ENCODE measurements at regions not wholly inside any gene's neighbourhood (a gene's known extent, or its start where the extent isn't known, plus 50 kb on each side); places are given as distances from the start of the nearest gene placed in this dataset.
"Not testable (repeated sequence)": the region's sequence is repeated elsewhere in the genome, so short reads cannot be mapped to it uniquely, and the experiment has no call there.

DNA sequence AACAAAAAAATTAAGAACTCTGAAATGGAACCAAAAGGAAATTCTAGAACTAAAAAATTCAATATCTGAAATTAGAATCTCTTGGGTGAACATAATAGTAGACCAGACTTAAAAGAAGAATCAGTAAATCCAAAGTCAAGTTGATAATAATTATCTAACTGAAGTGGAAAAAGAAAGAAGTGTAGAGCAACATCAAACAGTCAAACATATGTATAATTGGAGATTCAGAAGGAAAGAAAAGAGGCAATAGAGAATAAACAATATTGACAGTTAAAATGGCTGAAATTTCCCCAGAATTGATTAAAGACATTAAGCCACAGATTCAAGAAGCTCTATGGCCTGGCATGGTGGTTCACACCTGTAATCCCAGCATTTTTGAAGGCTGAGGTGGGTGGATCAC lies 383.6 kb downstream of the PREX1 start:
- no peak for DNase-seq (ENCODE audit: low spot score)

DNA sequence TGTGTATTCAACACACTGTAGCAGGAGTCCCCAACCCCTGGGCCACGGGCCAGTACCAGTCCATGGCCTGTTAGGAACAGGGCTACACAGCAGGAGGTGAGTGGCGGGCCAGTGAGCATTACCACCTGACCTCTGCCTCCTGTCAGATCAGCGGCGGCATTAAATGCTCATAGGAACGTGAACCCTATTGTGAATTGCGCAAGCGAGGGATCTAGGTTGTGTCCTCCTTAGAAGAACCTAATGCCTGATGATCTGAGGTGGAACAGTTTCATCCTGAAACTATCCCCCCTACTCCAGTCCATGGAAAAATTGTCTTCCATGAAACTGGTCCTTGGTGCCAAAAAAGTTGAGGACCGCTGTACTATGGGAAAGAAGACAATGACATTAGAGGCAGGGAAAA lies 386.9 kb downstream of the PREX1 start:
- DNase-seq (ENCODE audit: low spot score): no peak

DNA sequence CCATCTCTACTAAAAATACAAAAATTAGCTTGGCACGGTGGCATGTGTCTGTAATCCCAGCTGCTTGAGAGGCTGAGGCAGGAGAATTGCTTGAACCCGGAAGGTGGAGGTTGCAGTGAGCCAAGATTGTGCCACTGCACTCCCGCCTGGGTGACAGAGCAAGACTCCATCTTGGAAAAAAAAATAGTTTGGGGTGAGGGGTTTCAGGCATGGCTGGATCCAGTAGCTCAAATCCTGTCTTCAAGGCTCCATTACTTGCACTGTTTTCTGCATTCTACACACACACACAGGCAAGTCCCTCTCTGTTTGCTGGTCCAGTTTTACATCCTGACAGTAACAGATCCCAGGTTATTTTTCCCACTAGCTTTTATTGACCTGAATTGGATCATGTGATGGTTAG lies 387.5 kb downstream of the PREX1 start:
- DNase-seq (ENCODE audit: low spot score): not testable (repeated sequence)

GRCh38 chr20:48437146-48437545 lies 390.7 kb downstream of the PREX1 start:
- no peak for DNase-seq (ENCODE audit: low spot score)

DNA sequence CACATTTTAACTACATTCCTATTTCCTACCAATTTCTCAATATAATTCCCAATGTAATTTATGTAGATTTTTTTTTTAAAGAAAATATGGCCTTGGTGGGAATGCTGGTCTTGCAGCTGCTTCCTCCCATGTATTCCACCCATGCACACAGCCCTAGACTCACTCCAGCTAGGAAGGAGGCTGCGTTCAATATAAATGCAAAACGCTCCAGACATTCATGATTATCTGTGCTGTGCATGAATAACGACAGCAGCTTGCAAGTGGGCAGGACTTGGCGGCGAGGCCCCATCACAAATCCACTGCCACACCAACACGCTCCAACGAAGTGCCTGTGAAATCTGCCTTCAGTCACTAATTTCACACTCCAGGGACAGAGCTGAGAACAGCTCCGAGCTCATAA lies 391.2 kb downstream of the PREX1 start:
- not testable (repeated sequence) for DNase-seq (ENCODE audit: low spot score)

- DNase-seq (ENCODE audit: low spot score): no peak
Measured at GRCh38 chr20:48433178-48433577, 394.6 kb downstream of the PREX1 start.

GRCh38 chr20:48432494-48432832 lies 395.3 kb downstream of the PREX1 start:
- DNase-seq (ENCODE audit: low spot score): no peak

DNA sequence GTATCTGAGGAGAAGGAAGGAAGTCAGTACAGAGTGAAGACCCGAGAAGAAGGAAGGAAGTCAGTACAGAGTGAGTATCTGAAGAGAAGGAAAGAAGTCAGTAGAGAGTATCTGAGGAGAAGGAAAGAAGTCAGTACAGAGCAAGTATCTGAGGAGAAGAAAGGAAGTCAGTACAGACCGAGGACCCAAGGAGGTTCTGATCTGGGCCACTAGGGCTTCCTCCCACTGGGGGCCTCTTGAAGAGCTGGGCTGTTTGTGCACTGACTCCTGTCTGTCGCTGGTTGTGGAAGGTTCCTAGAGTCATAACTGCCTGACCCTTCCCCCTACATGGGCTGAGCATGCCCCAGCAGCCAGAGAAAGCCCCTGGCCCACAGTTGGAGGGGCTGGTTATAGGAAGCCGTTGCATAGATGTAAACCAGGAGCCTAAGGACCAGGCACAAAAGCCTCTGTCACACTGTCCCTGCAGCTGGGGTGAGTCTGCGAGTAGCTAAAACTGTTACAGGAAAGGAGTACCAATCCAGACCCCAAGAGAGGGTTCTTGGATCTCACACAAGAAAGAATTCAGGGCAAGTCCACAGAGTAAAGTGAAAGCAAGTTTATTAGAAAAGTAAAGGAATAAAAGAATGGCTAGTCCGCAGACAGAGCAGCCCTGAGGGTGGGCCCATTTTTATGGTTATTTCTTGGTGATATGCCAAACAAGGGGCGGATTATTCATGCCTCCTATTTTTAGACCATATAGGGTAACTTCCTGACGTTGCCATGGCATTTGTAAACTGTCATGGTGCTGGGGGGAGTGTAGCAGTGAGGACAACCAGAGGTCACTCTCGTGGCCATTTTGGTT lies 395.9 kb downstream of the PREX1 start:
- DNase-seq (ENCODE audit: low spot score): no peak

GRCh38 chr20:48426630-48427029 lies 401.2 kb downstream of the PREX1 start:
- no peak for DNase-seq (ENCODE audit: low spot score)

DNA sequence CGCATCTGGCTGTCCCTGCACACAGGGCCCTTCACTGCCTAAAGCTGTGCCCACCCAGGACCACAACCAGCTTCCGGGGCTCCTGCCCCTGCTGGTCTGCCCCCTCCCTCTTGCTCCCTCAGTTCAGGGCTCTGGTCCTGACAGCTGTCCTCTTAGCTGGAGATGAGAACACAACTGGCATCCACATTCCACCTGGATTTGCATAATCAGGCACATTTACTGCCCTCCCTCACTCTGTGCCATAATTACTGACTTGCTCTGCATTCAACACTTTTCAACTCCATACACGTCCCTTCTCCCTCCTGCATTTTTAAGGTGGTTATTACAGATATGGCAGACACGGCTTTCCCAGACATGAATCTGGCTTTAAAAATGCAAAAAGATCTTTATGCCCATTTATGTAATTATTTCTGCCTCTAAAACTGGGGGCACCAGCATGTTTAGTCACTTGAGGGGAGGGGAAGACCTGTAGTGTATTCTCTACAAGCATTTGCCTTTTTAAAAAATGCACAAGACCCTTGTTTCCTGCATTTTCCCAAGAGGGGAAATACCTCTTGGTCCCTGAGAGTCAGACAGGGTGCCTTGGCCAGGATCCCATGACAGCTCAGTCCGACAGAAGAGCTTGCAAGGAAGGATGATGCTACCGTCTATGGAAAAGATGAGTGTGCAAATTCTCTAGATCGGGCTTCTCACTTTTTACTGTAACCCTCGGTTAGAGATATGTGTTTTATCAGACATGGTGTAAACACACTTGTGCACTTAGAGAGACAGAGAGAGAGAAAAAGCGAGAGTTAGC lies 401.8 kb downstream of the PREX1 start:
- DNase-seq (ENCODE audit: low spot score): no peak

- no peak for DNase-seq (ENCODE audit: low spot score)
Measured at GRCh38 chr20:48425321-48425720, 402.5 kb downstream of the PREX1 start.

- DNase-seq (ENCODE audit: low spot score): no peak
Measured at GRCh38 chr20:48422242-48422960, 405.4 kb downstream of the PREX1 start.

- DNase-seq (ENCODE audit: low spot score): peak; percentile 30
Measured at GRCh38 chr20:48421547-48421946, 406.3 kb downstream of the PREX1 start.

DNA sequence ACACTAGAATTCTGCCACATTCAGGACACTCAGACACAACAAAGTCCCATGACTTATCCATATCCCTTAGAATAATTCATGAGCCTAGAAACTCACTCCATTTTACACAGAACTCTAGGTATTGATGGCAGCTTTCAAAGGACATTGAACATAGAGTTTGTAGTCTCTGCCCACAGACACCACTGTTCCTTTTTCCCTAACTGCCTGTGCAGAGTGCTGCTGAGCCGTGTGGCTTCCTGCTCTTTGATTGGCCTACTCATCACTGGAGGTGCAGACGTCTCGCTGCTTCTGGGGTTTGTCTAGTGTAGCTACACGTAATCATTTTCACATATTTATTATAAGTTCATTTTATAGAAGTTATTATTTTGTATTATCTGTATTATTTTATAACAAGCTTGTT lies 407.6 kb downstream of the PREX1 start:
- DNase-seq (ENCODE audit: low spot score): no peak

GRCh38 chr20:48419173-48419572 lies 408.6 kb downstream of the PREX1 start:
- no peak for DNase-seq (ENCODE audit: low spot score)

DNA sequence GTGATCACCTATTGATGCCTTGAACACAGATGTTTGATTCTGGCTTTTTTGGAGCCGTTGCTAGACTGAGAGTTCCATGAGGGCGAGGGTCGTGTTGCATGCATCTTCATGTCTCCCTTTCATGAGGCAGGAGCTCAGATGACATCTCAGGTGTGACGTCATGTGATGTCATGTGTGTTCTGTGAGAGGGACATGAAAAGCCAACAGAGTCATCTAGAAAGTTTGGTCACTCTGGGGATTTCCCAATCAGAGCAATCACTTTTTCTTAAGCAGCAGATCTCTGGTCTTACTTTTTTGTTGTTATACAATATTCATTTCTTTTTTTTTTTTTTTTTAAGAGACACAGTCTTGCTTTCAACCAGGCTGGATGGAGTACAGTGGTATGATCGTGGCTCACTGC lies 411.8 kb downstream of the PREX1 start:
- no peak for DNase-seq (ENCODE audit: low spot score)

- DNase-seq (ENCODE audit: low spot score): no peak
Measured at GRCh38 chr20:48414786-48415185, 413.0 kb downstream of the PREX1 start.

- no peak for DNase-seq (ENCODE audit: low spot score)
Measured at GRCh38 chr20:48411919-48412522, 415.8 kb downstream of the PREX1 start.

DNA sequence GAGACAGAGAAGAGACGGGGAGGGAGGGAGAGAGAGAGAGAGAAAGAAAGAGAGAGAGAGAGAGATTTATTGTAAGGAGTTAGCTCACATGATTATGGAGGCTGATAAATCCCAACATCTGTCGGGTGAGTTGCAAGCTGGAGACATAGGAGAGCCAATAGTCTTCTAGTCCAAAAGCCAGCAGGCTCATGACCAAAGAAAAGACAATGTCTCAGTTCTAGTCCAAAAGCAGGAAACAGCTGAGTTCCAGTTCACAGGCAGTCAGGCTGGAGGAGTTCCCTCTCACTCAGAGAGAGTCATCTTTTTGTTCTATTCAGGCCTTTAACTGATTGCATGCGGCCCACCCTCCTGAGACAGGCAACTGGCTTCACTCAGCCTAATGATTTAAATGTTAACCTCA lies 416.6 kb downstream of the PREX1 start:
- DNase-seq (ENCODE audit: low spot score): no peak

DNA sequence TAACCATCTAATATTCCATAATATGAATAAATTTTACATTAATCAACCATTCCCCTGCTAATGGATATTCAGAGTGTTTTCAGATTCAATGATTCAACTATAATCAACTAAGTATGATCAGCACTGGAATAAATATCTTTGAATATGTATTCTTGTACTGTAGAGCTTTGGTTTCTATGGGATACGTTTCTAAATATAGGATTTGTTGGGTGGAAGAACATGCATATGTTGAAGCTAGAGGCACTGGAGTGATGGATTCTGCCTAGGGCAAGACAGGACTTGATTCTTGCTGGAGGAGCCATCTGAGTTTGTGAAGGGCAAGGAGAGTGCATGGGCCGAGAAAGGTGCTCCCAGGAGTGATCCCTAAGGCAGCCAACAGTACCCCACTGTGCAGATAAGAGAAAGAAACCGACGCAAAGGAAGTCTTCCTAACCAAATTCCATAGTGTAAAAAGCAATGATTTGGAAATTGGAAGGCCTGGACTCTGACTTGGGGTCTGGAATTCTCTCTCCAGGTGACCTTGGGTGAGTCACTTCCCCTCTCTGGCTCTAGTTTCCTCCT lies 418.7 kb downstream of the PREX1 start:
- no peak for DNase-seq (ENCODE audit: low spot score)

GRCh38 chr20:48407710-48408109 lies 420.1 kb downstream of the PREX1 start:
- no peak for DNase-seq (ENCODE audit: low spot score)

DNA sequence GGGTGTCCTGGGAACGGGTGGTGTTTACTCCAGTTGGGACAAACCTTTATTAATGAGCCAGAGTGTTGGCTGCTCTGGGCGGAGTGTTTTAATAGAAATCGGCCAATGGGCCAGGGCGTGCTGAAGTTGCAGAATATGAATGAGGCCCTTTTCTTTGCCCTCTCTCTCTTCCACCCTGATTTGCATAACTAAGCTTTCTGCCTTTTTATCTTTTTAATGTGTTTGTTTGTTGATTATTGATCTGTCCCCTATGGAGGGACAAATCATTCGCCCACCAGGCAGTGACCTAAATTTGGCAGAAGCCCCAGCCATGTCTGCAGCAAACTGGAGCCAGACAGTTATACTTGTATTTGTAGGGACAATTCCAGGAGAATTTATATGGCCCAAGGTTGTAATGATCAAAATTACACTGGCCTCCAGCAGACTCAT lies 420.9 kb downstream of the PREX1 start:
- DNase-seq (ENCODE audit: low spot score): no peak
